H9 (cell line): ENCODE measurements at regions not wholly inside any gene's neighbourhood (a gene's known extent, or its start where the extent isn't known, plus 50 kb on each side); places are given as distances from the start of the nearest gene placed in this dataset.

Experiments used
- DNase-seq: peaks from one replicate; pipeline ENCODE4 v3.0.0-alpha.2; 2017
- H2AFZ ChIP-seq: one replicate; pipeline ENCODE4 v1.6.1; 2013; ENCODE audit warnings: mild to moderate bottlenecking, low read length, control low read depth, moderate library complexity
- H2AK5ac ChIP-seq: 2 replicates; pipeline ENCODE4 v1.6.1; 2013; ENCODE audit warnings: low read length, control low read depth, mixed read lengths; ENCODE audit not compliant: insufficient read length
- H2BK120ac ChIP-seq: one replicate; pipeline ENCODE4 v1.6.1; 2013; ENCODE audit warnings: low read depth, mild to moderate bottlenecking, low read length, control low read depth, inconsistent platforms; ENCODE audit not compliant: poor library complexity, severe bottlenecking
- H2BK12ac ChIP-seq: 2 replicates; pipeline ENCODE4 v1.6.1; 2013; ENCODE audit warnings: low read length, control low read depth, mixed read lengths, low read depth; ENCODE audit not compliant: insufficient read length
- H2BK15ac ChIP-seq: 2 replicates; pipeline ENCODE4 v1.6.1; 2013; ENCODE audit warnings: low read depth, low read length, control low read depth
- H2BK20ac ChIP-seq: one replicate; pipeline ENCODE4 v1.6.1; 2013; ENCODE audit warnings: low read depth, mild to moderate bottlenecking, low read length, control low read depth, inconsistent platforms; ENCODE audit not compliant: poor library complexity, severe bottlenecking
- H2BK5ac ChIP-seq: 2 replicates; pipeline ENCODE4 v1.6.1; 2013; ENCODE audit warnings: low read length, control low read depth, mixed read lengths; ENCODE audit not compliant: insufficient read length
- H3K14ac ChIP-seq: 2 replicates; pipeline ENCODE4 v1.6.1; 2013; ENCODE audit warnings: low read length, control low read depth; ENCODE audit not compliant: insufficient read depth
- H3K18ac ChIP-seq: 2 replicates; pipeline ENCODE4 v1.6.1; 2013; ENCODE audit warnings: low read depth, mild to moderate bottlenecking, mixed read lengths, low read length, control low read depth; ENCODE audit not compliant: insufficient read length
- H3K23ac ChIP-seq: 2 replicates; pipeline ENCODE4 v1.6.1; 2013; ENCODE audit warnings: low read length, control low read depth, mixed read lengths, low read depth; ENCODE audit not compliant: insufficient read length
- H3K23me2 ChIP-seq: 2 replicates; pipeline ENCODE4 v1.6.1; 2013; ENCODE audit warnings: low read depth, mild to moderate bottlenecking, mixed read lengths, low read length, control low read depth; ENCODE audit not compliant: insufficient read length, poor library complexity, severe bottlenecking
- H3K27ac ChIP-seq: 2 replicates; pipeline ENCODE4 v1.5.1; 2013; ENCODE audit warnings: low read length, control low read depth, mixed read lengths, low read depth; ENCODE audit not compliant: insufficient read length
- H3K27me3 ChIP-seq: 2 replicates; pipeline ENCODE4 v1.6.1; 2013; ENCODE audit warnings: low read length, control low read depth, inconsistent platforms; ENCODE audit not compliant: insufficient read depth
- H3K4ac ChIP-seq: 2 replicates; pipeline ENCODE4 v1.6.1; 2013; ENCODE audit warnings: low read depth, mild to moderate bottlenecking, control low read depth, inconsistent platforms, low read length, moderate library complexity
- H3K4me1 ChIP-seq: 2 replicates; pipeline ENCODE4 v1.6.1; 2013; ENCODE audit warnings: low read length, control low read depth, inconsistent platforms; ENCODE audit not compliant: insufficient read depth
- H3K4me2 ChIP-seq: 2 replicates; pipeline ENCODE4 v1.6.1; 2013; ENCODE audit warnings: low read length, control low read depth, mixed read lengths; ENCODE audit not compliant: insufficient read length, insufficient read depth
- H3K56ac ChIP-seq: 2 replicates; pipeline ENCODE4 v1.6.1; 2013; ENCODE audit warnings: low read depth, mild to moderate bottlenecking, mixed read lengths, low read length, control low read depth; ENCODE audit not compliant: insufficient read length
- H3K79me1 ChIP-seq: 2 replicates; pipeline ENCODE4 v1.6.1; 2013; ENCODE audit warnings: low read depth, mild to moderate bottlenecking, moderate library complexity, low read length, control low read depth, inconsistent platforms; ENCODE audit not compliant: insufficient read depth, poor library complexity, severe bottlenecking
- H3K79me2 ChIP-seq: 2 replicates; pipeline ENCODE4 v1.6.1; 2013; ENCODE audit warnings: low read length, control low read depth, inconsistent platforms; ENCODE audit not compliant: insufficient read depth
- H3K9ac ChIP-seq: 2 replicates; pipeline ENCODE4 v1.6.1; 2013; ENCODE audit warnings: low read length, control low read depth, mixed read lengths; ENCODE audit not compliant: insufficient read length; ENCODE audit errors: extremely low read depth
- H3K9me3 ChIP-seq: one replicate; pipeline ENCODE4 v1.6.1; 2013; ENCODE audit warnings: low read depth, low read length, inconsistent platforms; ENCODE audit not compliant: control insufficient read depth
- H3T11ph ChIP-seq: one replicate; pipeline ENCODE4 v1.6.1; 2013; ENCODE audit warnings: mild to moderate bottlenecking, low read length, control low read depth, inconsistent platforms
- H4K20me1 ChIP-seq: one replicate; pipeline ENCODE4 v1.6.1; 2013; ENCODE audit not compliant: control insufficient read depth, insufficient read length, insufficient read depth
- H4K5ac ChIP-seq: 2 replicates; pipeline ENCODE4 v1.6.1; 2013; ENCODE audit warnings: low read depth, mild to moderate bottlenecking, mixed read lengths, low read length, control low read depth; ENCODE audit not compliant: insufficient read length
- H4K8ac ChIP-seq: replicated peaks from 2 replicates; pipeline ENCODE4 v1.6.1; 2013; ENCODE audit warnings: low read length, control low read depth, mixed read lengths, low read depth; ENCODE audit not compliant: insufficient read length
- H4K91ac ChIP-seq: 2 replicates; pipeline ENCODE4 v1.6.1; 2013; ENCODE audit warnings: low read depth, mild to moderate bottlenecking, moderate library complexity, mixed read lengths, low read length, control low read depth; ENCODE audit not compliant: insufficient read length
- H3K27ac Mint-ChIP-seq, 3 experiments: 2 replicates in 2 of 3; 3 replicates in 1 of 3; pipeline ENCODE4 v1.8.0; 2020 to 2021; ENCODE audit warnings: mixed read lengths in 3 of 3, mild to moderate bottlenecking in 1 of 3, moderate library complexity in 1 of 3
- H3K27me3 Mint-ChIP-seq: 2 replicates; pipeline ENCODE4 v1.8.0; 2021; ENCODE audit warnings: low read depth, mild to moderate bottlenecking, moderate library complexity, mixed read lengths
- H3K36me3 Mint-ChIP-seq, 3 experiments: 2 replicates in 2 of 3; 3 replicates in 1 of 3; pipeline ENCODE4 v1.8.0; 2020 to 2021; ENCODE audit warnings: low read depth in 3 of 3, mixed read lengths in 3 of 3; ENCODE audit not compliant: insufficient read depth in 1 of 3
- H3K4me1 Mint-ChIP-seq, 2 experiments: 2 replicates each; pipeline ENCODE4 v1.8.0; 2020; ENCODE audit warnings: mixed read lengths in 2 of 2
- H3K4me3 Mint-ChIP-seq, 2 experiments: 2 replicates in 1 of 2; 3 replicates in 1 of 2; pipeline ENCODE4 v1.8.0; 2020 to 2021; ENCODE audit warnings: mild to moderate bottlenecking in 2 of 2, mixed read lengths in 2 of 2, moderate library complexity in 1 of 2
- H3K9me3 Mint-ChIP-seq, 2 experiments: 2 replicates in 1 of 2; 3 replicates in 1 of 2; pipeline ENCODE4 v1.8.0; 2020; ENCODE audit warnings: mild to moderate bottlenecking in 2 of 2, mixed read lengths in 2 of 2, moderate library complexity in 1 of 2
- CTCF ChIP-seq: fragments of 200-600 bp; sonication (generic); conservative IDR thresholded peaks from 3 replicates; pipeline ENCODE4 v1.8.0; 2021; ENCODE audit warnings: antibody characterized with exemption, mild to moderate bottlenecking
- WGBS: extraction: QIAGEN DNeasy Blood & Tissue Kit; methylation state at CpG from one replicate; pipeline ENCODE4 v1.1.7; 2013; ENCODE audit warnings: missing lambda C conversion rate, low lambda C conversion rate, mixed read lengths; ENCODE audit not compliant: insufficient read length; ENCODE audit errors: extremely low coverage; 5-methylcytosine and 5-hydroxymethylcytosine counted together

GRCh38 chr12:84075991-84076390 lies 836.6 kb downstream of the SLC6A15 start:
- H2AK5ac ChIP-seq, result no peak overlapping the region
- H3K9ac ChIP-seq, result no peak overlapping the region
- no peak overlapping the region for H3K56ac ChIP-seq
- no peaks in the 10 kb centered on the region for H3K9me3 ChIP-seq
- WGBS, result no CpG with 5 or more reads among the region's 1 CpG
- H3K4ac ChIP-seq, result no peak overlapping the region
- no peak overlapping the region for H4K8ac ChIP-seq
- H3K18ac ChIP-seq, result no peak overlapping the region
- no peak for TF ChIP-seq CTCF
- H2BK20ac ChIP-seq, result no peak overlapping the region
- H2BK120ac ChIP-seq, result no peak overlapping the region
- H4K91ac ChIP-seq, result no peak overlapping the region
- no peak overlapping the region for H3K14ac ChIP-seq
- no peak overlapping the region for H3K4me2 ChIP-seq
- Mint-ChIP-seq H3K27ac (no peak overlapping the region), H3K9me3 (no peaks in the 10 kb centered on the region; a peak in 1 of 5 replicates), H3K27me3 (no peaks in the 10 kb centered on the region), H3K36me3 (no peaks in the 10 kb centered on the region), H3K4me3 (no peak overlapping the region), H3K4me1 (peaks cover 4% of the 10 kb centered on the region in 2 experiments; a peak in 3 of 4 replicates)
- no peak for DNase-seq
- H2BK5ac ChIP-seq, result no peak overlapping the region
- no peaks in the 10 kb centered on the region for H3K27me3 ChIP-seq
- no peak overlapping the region for H3K23ac ChIP-seq
- no peaks in the 10 kb centered on the region for H4K20me1 ChIP-seq
- no peak overlapping the region for H4K5ac ChIP-seq
- no peaks in the 10 kb centered on the region for H3K23me2 ChIP-seq
- H3K79me2 ChIP-seq, result no peaks in the 10 kb centered on the region
- H3K27ac ChIP-seq, result no peak overlapping the region
- H3K4me1 ChIP-seq, result no peaks in the 10 kb centered on the region
- no peak overlapping the region for H2BK12ac ChIP-seq
- no peak overlapping the region for H2BK15ac ChIP-seq
- H3T11ph ChIP-seq, result no peak overlapping the region
- H3K79me1 ChIP-seq, result no peaks in the 10 kb centered on the region
- H2AFZ ChIP-seq, result no peak overlapping the region
